ENCODE measurements at regions not wholly inside any gene's neighbourhood (a gene's known extent, or its start where the extent isn't known, plus 50 kb on each side); places are given as distances from the start of the nearest gene placed in this dataset.

DNA sequence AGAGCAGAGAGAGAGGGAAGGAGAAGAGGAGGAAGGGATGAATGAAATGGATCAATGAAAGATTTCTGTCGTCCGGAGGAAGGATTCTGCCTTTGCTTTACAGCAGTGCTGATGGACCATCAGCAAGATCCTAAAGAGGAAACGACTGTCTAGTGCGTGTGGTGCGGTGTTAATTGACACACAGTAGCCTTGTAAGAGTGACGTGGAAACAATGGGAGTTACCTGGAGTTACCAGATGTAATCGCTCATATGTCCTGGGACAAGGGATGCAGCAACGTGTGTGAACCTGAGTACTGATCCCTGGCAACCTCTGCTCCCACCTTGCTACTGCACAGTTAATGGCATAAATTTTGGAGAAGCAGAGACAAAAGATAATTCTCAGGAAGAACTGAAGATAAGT, 62.6 kb upstream of the TPRG1 start:
- no peak for DNase-seq

DNA sequence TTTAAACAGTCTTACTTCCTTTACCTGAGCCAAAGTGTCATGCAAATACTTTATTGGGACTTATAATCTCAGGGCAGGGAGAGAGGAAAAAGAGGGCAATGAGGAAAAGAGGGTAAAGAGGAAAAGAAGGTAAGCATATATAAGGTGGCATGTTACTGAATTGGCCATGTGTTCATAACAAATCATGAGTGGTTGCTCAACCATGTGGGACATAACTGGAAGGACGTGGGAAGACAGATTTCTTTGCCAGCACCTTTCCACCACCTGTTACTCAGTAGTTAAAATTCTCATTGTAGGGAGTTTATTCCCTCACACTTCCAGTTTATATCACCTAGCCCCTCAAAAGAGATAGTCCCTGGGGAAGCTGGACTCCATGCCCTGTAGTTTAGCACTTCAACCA, 54.7 kb upstream of the TPRG1 start:
- DNase-seq, result no peak

GRCh38 chr3:189118896-189119295, 52.9 kb upstream of the TPRG1 start:
- DNase-seq, result no peak

- no peak for DNase-seq
Observed at GRCh38 chr3:189119950-189120349, 51.8 kb upstream of the TPRG1 start.

DNA sequence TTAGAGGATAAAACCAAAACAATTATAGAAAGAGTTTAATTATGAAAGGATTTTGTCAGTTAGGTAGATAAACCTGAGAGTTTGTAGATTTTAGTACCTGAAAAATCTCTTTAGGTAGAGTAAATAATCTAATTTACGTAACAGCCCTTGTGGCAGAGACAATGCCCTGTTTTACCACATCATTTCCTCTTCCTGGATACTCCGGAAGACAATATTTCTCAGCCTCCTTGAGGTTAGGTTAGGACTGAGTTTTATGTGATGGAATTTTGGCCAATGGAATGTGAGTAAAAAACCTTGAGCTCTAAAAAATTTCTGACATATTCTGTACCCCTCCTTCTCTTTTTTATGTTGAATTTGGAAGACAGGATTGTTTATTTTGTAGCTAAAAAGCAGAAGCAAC, 50.7 kb upstream of the TPRG1 start:
- DNase-seq, result no peak

Measured in anterior cingulate cortex (tissue), 58 donors.